GM12878 (cell line): ENCODE measurements at regions not wholly inside any gene's neighbourhood (a gene's known extent, or its start where the extent isn't known, plus 50 kb on each side); places are given as distances from the start of the nearest gene placed in this dataset.

ENCODE experiments used
- CTCF ChIP-seq, 3 experiments: IDR thresholded peaks in 2 of 3; conservative IDR thresholded peaks in 1 of 3; 2 replicates each; pipeline ENCODE4 v1.5.1; 2011; ENCODE audit warnings: low read depth in 3 of 3, low read length in 3 of 3, mild to moderate bottlenecking in 3 of 3, control low read depth in 2 of 3, moderate library complexity in 2 of 3, inconsistent platforms in 1 of 3, mixed read lengths in 1 of 3; ENCODE audit not compliant: control insufficient read depth in 2 of 3, insufficient read depth in 1 of 3; ENCODE audit errors: extremely low read depth in 1 of 3
- FOS ChIP-seq: IDR thresholded peaks from 3 replicates; pipeline ENCODE4 v1.6.1; 2011; ENCODE audit warnings: borderline replicate concordance; ENCODE audit not compliant: insufficient read length; ENCODE audit errors: extremely low read depth
- FOXK2 ChIP-seq: fragments of 450-650 bp; IDR thresholded peaks from 2 replicates; pipeline ENCODE4 v1.6.1; 2017; ENCODE audit warnings: mild to moderate bottlenecking, moderate library complexity
- JUNB ChIP-seq: IDR thresholded peaks from 2 replicates; pipeline ENCODE4 v1.6.1; 2016; ENCODE audit warnings: antibody characterized with exemption, mild to moderate bottlenecking
- KDM1A ChIP-seq: fragments of 200-600 bp; sonication (generic); IDR thresholded peaks from 2 replicates; pipeline ENCODE4 v1.6.1; 2016; ENCODE audit warnings: borderline replicate concordance
- MAX ChIP-seq: IDR thresholded peaks from 2 replicates; pipeline ENCODE4 v1.6.1; 2012; ENCODE audit warnings: low read depth, low read length, improper control_type of control experiment
- POU2F2 ChIP-seq: IDR thresholded peaks from 3 replicates; pipeline ENCODE4 v1.6.1; 2011; ENCODE audit warnings: low read depth, mild to moderate bottlenecking, low read length, borderline replicate concordance
- RAD21 ChIP-seq: IDR thresholded peaks from 2 replicates; pipeline ENCODE4 v1.6.1; 2011; ENCODE audit warnings: mild to moderate bottlenecking, low read depth, low read length, moderate library complexity; ENCODE audit not compliant: insufficient read depth
- ZBTB4 ChIP-seq: fragments of 450-650 bp; formaldehyde crosslinking; IDR thresholded peaks from 2 replicates; pipeline ENCODE4 v1.4.0; 2022; ENCODE audit warnings: mild to moderate bottlenecking, moderate library complexity

GRCh38 chr1:4169991-4170390 is 269.9 kb upstream of the C1orf174 start:
- no peak for TF ChIP-seq ZBTB4 (CRISPR knock-in tag)
- TF ChIP-seq KDM1A = no peak
- TF ChIP-seq JUNB = no peak
- TF ChIP-seq POU2F2 = no peak
- TF ChIP-seq RAD21 = no peak
- TF ChIP-seq CTCF (IDR thresholded peaks at IDR 0.05 in 2 of 3, conservative IDR thresholded peaks at IDR 0.05 in 1 of 3; ENCODE audit: control insufficient read depth in 2 of 3, extremely low read depth in 1 of 3, insufficient read depth in 1 of 3, low read depth in 3 of 3, low read length in 3 of 3) = no peak
- no peak for TF ChIP-seq MAX
- no peak for TF ChIP-seq FOS
- TF ChIP-seq FOXK2 = no peak
